ENCODE measurements at regions not wholly inside any gene's neighbourhood (a gene's known extent, or its start where the extent isn't known, plus 50 kb on each side); places are given as distances from the start of the nearest gene placed in this dataset.

DNA sequence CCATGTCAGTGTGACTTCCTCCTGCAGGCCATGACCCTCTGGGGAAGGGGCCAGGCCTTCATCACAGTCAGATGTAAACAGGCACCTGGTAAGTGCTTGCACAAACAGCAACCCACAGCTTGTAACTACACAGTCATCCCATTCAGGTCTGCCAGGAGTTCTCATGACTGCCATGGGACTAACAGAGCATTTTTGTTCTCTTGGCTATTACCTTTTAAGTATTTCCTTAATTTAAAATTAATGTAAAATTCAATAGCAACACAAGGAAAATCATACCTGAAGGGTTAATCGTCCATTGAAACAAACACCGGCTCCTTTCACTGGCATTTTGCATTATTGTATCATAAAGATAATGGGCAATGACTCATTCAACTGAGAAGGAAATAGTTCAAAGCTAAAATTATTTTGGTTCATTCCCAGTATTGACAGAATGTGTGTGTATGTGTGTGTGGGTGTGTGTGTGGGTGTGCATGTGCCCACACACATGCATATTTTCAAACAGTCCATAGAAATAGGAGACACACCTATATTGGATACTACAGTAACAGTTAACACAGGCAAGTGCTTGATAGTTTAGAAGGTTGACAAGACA, 307.9 kb downstream of the WDR11 start:
- DNase-seq (ENCODE audit: low read depth): no peak
- H3K4me3 ChIP-seq (ENCODE audit: low read depth, low read length): no peak overlapping the region
- TF ChIP-seq, protein P1, sequence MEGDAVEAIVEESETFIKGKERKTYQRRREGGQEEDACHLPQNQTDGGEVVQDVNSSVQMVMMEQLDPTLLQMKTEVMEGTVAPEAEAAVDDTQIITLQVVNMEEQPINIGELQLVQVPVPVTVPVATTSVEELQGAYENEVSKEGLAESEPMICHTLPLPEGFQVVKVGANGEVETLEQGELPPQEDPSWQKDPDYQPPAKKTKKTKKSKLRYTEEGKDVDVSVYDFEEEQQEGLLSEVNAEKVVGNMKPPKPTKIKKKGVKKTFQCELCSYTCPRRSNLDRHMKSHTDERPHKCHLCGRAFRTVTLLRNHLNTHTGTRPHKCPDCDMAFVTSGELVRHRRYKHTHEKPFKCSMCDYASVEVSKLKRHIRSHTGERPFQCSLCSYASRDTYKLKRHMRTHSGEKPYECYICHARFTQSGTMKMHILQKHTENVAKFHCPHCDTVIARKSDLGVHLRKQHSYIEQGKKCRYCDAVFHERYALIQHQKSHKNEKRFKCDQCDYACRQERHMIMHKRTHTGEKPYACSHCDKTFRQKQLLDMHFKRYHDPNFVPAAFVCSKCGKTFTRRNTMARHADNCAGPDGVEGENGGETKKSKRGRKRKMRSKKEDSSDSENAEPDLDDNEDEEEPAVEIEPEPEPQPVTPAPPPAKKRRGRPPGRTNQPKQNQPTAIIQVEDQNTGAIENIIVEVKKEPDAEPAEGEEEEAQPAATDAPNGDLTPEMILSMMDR (IDR thresholded peaks at IDR 0.05; ENCODE audit: low read depth, low read length): no peak
- TF ChIP-seq, protein P2, sequence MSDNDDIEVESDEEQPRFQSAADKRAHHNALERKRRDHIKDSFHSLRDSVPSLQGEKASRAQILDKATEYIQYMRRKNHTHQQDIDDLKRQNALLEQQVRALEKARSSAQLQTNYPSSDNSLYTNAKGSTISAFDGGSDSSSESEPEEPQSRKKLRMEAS (IDR thresholded peaks at IDR 0.05; ENCODE audit: low read depth, low read length): no peak
- TF ChIP-seq MYC (IDR thresholded peaks at IDR 0.05; ENCODE audit: low read depth, low read length) (no peak), POLR2A (IDR thresholded peaks at IDR 0.05; ENCODE audit: extremely low read depth, insufficient read length) (no peak)

DNA sequence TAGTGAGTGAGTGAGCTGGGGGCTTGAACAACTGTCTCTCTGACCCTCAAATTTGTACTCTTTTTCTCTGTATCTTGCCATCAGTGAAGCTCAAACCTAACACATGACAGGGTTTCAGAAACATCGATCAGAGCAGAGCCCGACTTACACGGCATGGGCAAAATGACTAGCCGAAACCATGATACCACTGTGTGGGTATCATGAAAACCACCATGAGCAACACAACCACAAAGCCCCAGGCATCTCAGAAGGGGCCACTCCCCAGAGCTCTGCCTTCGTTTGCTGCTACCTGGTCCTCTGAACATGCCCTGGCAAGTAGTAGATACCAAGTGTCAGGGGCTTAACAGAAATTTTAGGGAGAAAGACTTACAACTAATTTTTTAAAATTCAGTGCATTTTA, 308.5 kb downstream of the WDR11 start:
- no peak overlapping the region for H3K4me3 ChIP-seq (ENCODE audit: low read depth, low read length)
- DNase-seq (ENCODE audit: low read depth): no peak
- TF ChIP-seq, protein P2 (IDR thresholded peaks at IDR 0.05; ENCODE audit: low read depth, low read length): no peak
- TF ChIP-seq POLR2A (IDR thresholded peaks at IDR 0.05; ENCODE audit: extremely low read depth, insufficient read length) (no peak), MYC (IDR thresholded peaks at IDR 0.05; ENCODE audit: low read depth, low read length) (no peak)
- TF ChIP-seq, protein P1 (IDR thresholded peaks at IDR 0.05; ENCODE audit: low read depth, low read length): no peak

DNA sequence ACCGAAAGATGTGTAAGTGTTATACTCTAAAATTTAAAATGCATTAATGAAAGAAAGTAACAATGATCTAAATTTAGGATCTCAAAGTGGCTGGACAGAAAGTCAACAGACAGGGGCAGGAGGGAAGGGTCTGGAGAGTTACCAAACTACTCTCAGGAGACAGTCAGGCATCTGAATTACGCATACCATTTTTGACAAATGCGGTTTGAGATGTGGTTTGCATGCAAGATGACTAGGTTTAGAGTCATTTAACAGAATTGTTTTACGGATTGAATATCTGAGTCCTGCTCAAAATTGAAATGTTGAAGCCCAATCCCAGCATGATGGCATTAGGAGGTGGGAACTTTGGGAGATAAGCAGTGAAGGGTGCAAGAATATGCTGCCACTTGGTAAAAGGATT, 314.1 kb downstream of the WDR11 start:
- no peak overlapping the region for H3K4me3 ChIP-seq (ENCODE audit: low read depth, low read length)
- TF ChIP-seq MYC (IDR thresholded peaks at IDR 0.05; ENCODE audit: low read depth, low read length) (no peak), POLR2A (IDR thresholded peaks at IDR 0.05; ENCODE audit: extremely low read depth, insufficient read length) (no peak)
- TF ChIP-seq, protein P2 (IDR thresholded peaks at IDR 0.05; ENCODE audit: low read depth, low read length): no peak
- TF ChIP-seq, protein P1 (IDR thresholded peaks at IDR 0.05; ENCODE audit: low read depth, low read length): no peak
- peak; percentile 37 for DNase-seq (ENCODE audit: low read depth)

DNA sequence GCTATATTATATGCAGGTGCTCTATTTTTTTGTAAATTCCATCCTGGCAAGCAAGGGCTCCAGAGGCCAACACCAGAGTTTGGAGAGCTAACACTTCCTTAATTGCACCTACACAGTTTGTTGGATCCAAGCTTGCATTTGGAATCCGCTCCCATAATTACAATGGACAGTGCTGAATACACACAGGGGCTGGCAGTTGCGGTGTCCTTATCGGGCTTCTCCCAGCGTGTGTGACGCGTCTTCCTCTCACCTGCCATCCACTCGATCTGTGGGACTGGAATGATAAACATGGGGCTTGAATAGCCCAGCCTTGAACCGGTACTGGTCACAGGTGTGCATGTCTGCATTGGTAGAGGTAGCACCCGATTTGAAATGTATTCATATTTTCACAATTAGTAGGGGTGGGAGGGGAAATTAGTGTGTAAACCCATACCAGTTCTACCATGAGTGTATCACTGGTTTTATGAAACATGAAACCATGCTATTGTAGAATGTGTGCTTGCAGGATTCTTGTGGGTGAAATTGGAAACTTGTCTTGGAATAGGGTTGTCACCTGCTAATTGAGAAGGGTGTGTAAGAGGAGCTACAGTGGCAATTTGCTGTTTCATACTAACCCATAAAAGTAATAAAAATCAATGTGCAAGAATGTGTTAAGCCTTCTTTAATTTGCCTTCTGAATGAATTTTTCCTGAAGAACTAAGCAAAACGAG, 316.5 kb downstream of the WDR11 start:
- no peak for DNase-seq (ENCODE audit: low read depth)
- H3K4me3 ChIP-seq (ENCODE audit: low read depth, low read length): no peak overlapping the region
- TF ChIP-seq MYC (IDR thresholded peaks at IDR 0.05; ENCODE audit: low read depth, low read length): no peak

DNA sequence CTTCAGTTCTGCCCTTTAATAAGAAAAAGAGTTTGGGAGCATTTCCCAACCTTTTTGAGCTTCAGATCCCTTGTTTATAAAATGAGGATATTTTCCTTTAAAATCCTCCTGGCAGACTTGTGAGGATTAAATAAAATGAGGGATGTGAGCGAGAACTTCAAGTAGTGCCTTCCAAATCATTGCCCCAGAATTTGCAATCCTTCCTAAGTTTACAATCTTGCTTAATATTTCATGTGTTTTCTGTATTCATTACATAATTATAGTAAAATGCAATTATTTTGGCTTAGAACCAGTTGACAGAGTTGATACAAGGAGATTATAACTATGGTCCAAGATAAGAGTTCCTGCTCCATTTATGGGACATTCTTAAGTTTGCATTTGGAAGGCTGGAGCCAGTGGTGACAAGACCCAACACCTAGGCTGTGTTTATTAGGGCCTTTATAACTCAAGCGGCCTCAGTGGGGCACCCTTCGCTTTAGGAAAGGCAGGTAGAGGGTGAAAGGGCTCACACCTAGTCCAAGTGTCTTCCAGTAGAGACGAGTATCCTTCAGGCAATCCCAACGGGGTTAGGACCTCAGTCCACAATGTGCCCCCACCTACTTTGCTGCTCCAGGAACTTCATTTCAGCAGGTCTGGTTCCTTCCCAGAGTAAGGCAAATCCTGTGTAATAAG, 317.5 kb downstream of the WDR11 start:
- DNase-seq (ENCODE audit: low read depth): peak; percentile 4
- no peak for TF ChIP-seq POLR2A (IDR thresholded peaks at IDR 0.05; ENCODE audit: extremely low read depth, insufficient read length)
- TF ChIP-seq, protein P1 (IDR thresholded peaks at IDR 0.05; ENCODE audit: low read depth, low read length): no peak

DNA sequence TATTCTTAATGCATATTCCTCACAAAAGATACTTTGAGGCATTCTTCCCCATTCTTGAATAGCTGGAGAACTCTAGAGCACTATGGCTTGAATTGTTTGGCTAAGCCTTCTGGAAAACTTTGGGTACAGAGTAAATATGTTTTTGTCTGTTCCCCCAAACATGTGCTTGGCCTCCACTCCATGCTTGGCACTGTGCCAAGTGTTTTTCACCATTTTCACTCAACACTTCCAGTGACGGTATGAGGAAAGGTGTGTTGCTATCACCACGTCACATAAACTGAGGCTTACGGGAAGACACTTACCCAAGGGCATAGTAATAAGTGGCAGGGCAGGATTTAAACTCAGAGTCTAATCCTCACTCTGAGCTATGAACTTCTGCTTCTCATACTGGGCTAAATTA, 318.2 kb downstream of the WDR11 start:
- TF ChIP-seq MYC (IDR thresholded peaks at IDR 0.05; ENCODE audit: low read depth, low read length) (no peak), POLR2A (IDR thresholded peaks at IDR 0.05; ENCODE audit: extremely low read depth, insufficient read length) (no peak)
- TF ChIP-seq, protein P2 (IDR thresholded peaks at IDR 0.05; ENCODE audit: low read depth, low read length): no peak
- TF ChIP-seq, protein P1 (IDR thresholded peaks at IDR 0.05; ENCODE audit: low read depth, low read length): no peak
- no peak for DNase-seq (ENCODE audit: low read depth)
- H3K4me3 ChIP-seq (ENCODE audit: low read depth, low read length): no peak overlapping the region

More for the DNA sequence above, 317.5 kb downstream of the WDR11 start:
- no peak overlapping the region for H3K4me3 ChIP-seq (ENCODE audit: low read depth, low read length)
